Activated B cell treated with CpG ODN at 0.5 μM for 24 hours (primary cell): ENCODE measurements at regions not wholly inside any gene's neighbourhood (a gene's known extent, or its start where the extent isn't known, plus 50 kb on each side); places are given as distances from the start of the nearest gene placed in this dataset.

Experiments
- ATAC-seq: fragments of 200-7000 bp; cut with Tn5 transposase; one replicate; pipeline ENCODE4 v1.10.0; 2021; ENCODE audit warnings: low read depth, mild to moderate bottlenecking, moderate library complexity
- CTCF ChIA-PET: fragments of 350-600 bp; sonication (Branson Sonifier 250); formaldehyde crosslinking; loops from one replicate; lab custom pipeline; 2021; ENCODE audit warnings: antibody characterized with exemption; lab: Charles Lee
- POLR2A ChIA-PET: fragments of 350-600 bp; sonication (Branson Sonifier 250); formaldehyde crosslinking; loops from one replicate; lab custom pipeline; 2021; ENCODE audit warnings: antibody characterized with exemption; lab: Charles Lee
- DNase-seq: peaks from one replicate; pipeline ENCODE4 v3.0.0; 2022
- H3K27ac Mint-ChIP-seq: one replicate; pipeline ENCODE4 v1.8.0; 2020; ENCODE audit warnings: mixed read lengths
- H3K27me3 Mint-ChIP-seq: one replicate; pipeline ENCODE4 v1.8.0; 2021; ENCODE audit warnings: mixed read lengths
- H3K36me3 Mint-ChIP-seq: one replicate; pipeline ENCODE4 v1.8.0; 2021; ENCODE audit warnings: low read depth, mixed read lengths
- H3K4me1 Mint-ChIP-seq: one replicate; pipeline ENCODE4 v1.8.0; 2021; ENCODE audit warnings: mixed read lengths
- H3K4me3 Mint-ChIP-seq: one replicate; pipeline ENCODE4 v1.8.0; 2020; ENCODE audit warnings: mild to moderate bottlenecking, mixed read lengths
- H3K9me3 Mint-ChIP-seq: one replicate; pipeline ENCODE4 v1.8.0; 2020; ENCODE audit warnings: mixed read lengths
- CTCF ChIP-seq: fragments of 200-600 bp; IDR thresholded peaks from one replicate; pipeline ENCODE4 v1.8.0; 2022; ENCODE audit warnings: antibody characterized with exemption, mild to moderate bottlenecking
- intact Hi-C: fragments of 100-400 bp; cut with micrococcal nuclease; formaldehyde crosslinking; loops from one replicate; pipeline ENCODE4 v1.15.1; 2024

DNA sequence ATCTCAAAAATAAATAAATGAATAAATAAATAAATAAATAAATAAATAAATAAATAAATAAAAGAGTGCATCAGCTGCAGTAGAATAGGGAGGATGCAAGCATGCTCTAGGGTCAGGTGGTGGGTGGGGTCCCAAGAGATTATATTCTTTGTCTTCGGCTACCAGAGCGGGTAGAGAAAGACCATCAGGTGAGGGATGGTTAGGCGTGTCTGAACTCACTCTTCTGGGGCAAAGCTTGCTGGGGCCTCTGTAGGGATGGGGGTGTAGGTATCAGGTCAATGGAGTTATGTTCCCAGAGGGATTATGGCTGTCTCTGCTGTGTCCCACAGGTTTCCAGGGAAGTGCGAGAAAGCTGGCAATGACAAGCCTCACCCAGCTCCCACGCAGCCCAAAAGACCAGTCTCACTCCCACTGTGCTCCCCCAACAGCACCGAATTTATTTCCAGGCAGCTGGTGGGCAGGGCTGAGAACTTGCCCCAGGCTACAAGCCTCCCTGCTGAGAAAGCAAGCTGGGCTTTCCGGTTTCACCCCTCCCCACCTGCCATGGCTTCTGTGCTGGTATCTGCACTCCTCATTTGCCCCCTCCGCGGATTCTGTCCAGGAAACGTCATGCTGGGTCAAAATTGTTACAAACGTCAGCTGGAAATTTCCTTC lies 180.8 kb downstream of the LURAP1L start:
- Mint-ChIP-seq H3K9me3 (peaks cover 13% of the 10 kb centered on the region), H3K36me3 (no peaks in the 10 kb centered on the region), H3K4me1 (no peaks in the 10 kb centered on the region), H3K4me3 (no peak overlapping the region), H3K27me3 (no peaks in the 10 kb centered on the region), H3K27ac (no peak overlapping the region)
- ChIA-PET POLR2A (no interaction called here), CTCF (no interaction called here)
- intact Hi-C loops = loop anchor here (5.0 kb wide), 1 partner anchor 52 kb away; no protein-coding TSS in a partner anchor
- ATAC-seq (no peak), DNase-seq (no peak)
- TF ChIP-seq CTCF = no peak

- ATAC-seq = no peak
- ChIA-PET CTCF (no interaction called here), POLR2A (no interaction called here)
Observed at GRCh38 chr9:12956261-12956660, 181.4 kb downstream of the LURAP1L start.

GRCh38 chr9:12956805-12957204 lies 182.0 kb downstream of the LURAP1L start:
- ATAC-seq (no peak), DNase-seq (no peak)
- CTCF ChIA-PET = no interaction called here
- no peak overlapping the region for H3K27ac Mint-ChIP-seq
- H3K4me1 Mint-ChIP-seq = no peaks in the 10 kb centered on the region
- intact Hi-C loops = loop anchor here (5.0 kb wide), 1 partner anchor 50 kb away; no protein-coding TSS in a partner anchor
- no peaks in the 10 kb centered on the region for H3K36me3 Mint-ChIP-seq
- no peaks in the 10 kb centered on the region for H3K27me3 Mint-ChIP-seq
- POLR2A ChIA-PET = no interaction called here
- H3K4me3 Mint-ChIP-seq = no peak overlapping the region
- peaks cover 11% of the 10 kb centered on the region for H3K9me3 Mint-ChIP-seq
- TF ChIP-seq CTCF = no peak

More at GRCh38 chr9:12956261-12956660, 181.4 kb downstream of the LURAP1L start:
- no peak for DNase-seq
- intact Hi-C loops = loop anchor here (5.0 kb wide), 1 partner anchor 51 kb away; no protein-coding TSS in a partner anchor
- Mint-ChIP-seq H3K9me3 (peaks cover 11% of the 10 kb centered on the region), H3K4me3 (no peak overlapping the region), H3K27ac (no peak overlapping the region), H3K27me3 (no peaks in the 10 kb centered on the region), H3K4me1 (no peaks in the 10 kb centered on the region), H3K36me3 (no peaks in the 10 kb centered on the region)
- no peak for TF ChIP-seq CTCF

GRCh38 chr9:12958279-12958678 lies 183.5 kb downstream of the LURAP1L start:
- Mint-ChIP-seq H3K36me3 (no peaks in the 10 kb centered on the region), H3K4me1 (no peaks in the 10 kb centered on the region), H3K9me3 (peaks cover 11% of the 10 kb centered on the region), H3K27me3 (no peaks in the 10 kb centered on the region), H3K4me3 (no peak overlapping the region), H3K27ac (no peak overlapping the region)
- DNase-seq (no peak), ATAC-seq (no peak)
- POLR2A ChIA-PET = no interaction called here
- CTCF ChIA-PET = no interaction called here
- TF ChIP-seq CTCF = no peak
- intact Hi-C loops = loop anchor here (5.0 kb wide), 1 partner anchor 49 kb away; no protein-coding TSS in a partner anchor

DNA sequence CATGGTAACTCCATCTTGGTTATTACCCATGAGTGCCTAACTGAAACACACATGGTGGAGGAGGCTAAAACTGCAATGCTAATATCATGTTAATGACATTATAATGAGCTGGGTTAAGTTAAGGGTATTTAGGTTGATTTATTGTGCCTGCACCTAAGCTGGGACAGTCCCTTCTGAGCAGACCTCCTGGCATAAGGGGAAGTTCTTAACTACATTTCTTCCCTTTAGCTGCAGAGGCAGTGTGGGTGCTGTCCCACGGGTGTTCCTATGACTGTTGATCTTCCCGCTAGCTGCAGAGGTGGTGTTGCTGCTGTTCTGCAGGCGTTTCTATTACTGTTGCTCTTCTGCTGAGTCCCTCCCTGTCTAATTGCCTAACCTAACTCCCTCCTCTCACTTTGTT lies 183.9 kb downstream of the LURAP1L start:
- ChIA-PET POLR2A (no interaction called here), CTCF (no interaction called here)
- TF ChIP-seq CTCF = no peak
- no peak overlapping the region for H3K27ac Mint-ChIP-seq
- DNase-seq (no peak), ATAC-seq (no peak)
- H3K9me3 Mint-ChIP-seq = peaks cover 11% of the 10 kb centered on the region
- no peak overlapping the region for H3K4me3 Mint-ChIP-seq
- H3K4me1 Mint-ChIP-seq = no peaks in the 10 kb centered on the region
- H3K36me3 Mint-ChIP-seq = no peaks in the 10 kb centered on the region
- no peaks in the 10 kb centered on the region for H3K27me3 Mint-ChIP-seq
- intact Hi-C loops = loop anchor here (5.0 kb wide), 1 partner anchor 49 kb away; no protein-coding TSS in a partner anchor
